Gastrocnemius medialis (tissue), 4 donors: ENCODE measurements at regions not wholly inside any gene's neighbourhood (a gene's known extent, or its start where the extent isn't known, plus 50 kb on each side); places are given as distances from the start of the nearest gene placed in this dataset.

ENCODE experiments used
- POLR2A ChIP-seq, 2 donors: fragments of 450-650 bp; IDR thresholded peaks; one replicate each; pipeline ENCODE4 v1.6.1; 2017; ENCODE audit warnings: antibody characterized with exemption in 2 of 2, mild to moderate bottlenecking in 2 of 2, moderate library complexity in 2 of 2
- TF ChIP-seq, protein P1 (sequence below), 5 experiments: fragments of 450-650 bp in 3 of 5; fragments of 200-600 bp in 2 of 5; sonication (generic) in 2 of 5; IDR thresholded peaks in 4 of 5; conservative IDR thresholded peaks in 1 of 5; 1 replicate in 4 of 5; 2 replicates in 1 of 5; pipeline ENCODE4 v1.5.1; 2016 to 2019; ENCODE audit warnings: antibody characterized with exemption in 5 of 5, mild to moderate bottlenecking in 3 of 5, moderate library complexity in 3 of 5

DNA sequence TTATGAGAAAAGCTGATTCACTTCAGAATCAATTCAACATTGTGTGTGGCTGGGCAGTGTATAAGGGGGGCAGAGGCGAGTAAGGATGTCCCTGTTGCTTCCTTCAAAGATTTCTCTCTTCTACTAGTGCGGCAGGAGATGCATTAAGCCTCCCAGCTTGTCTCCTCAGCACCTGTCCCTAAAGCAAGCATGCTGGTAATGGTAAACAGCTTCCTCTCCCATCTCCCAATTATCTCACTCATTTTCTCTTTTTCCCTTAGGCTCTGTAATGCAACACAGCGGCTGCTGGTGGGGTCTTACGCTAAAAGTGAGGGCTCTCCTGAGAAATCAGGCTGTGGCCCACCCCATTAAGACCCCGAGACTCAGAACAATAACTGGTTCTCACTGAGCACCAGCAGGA, 306.4 kb upstream of the ROPN1 start:
- TF ChIP-seq, protein P1, sequence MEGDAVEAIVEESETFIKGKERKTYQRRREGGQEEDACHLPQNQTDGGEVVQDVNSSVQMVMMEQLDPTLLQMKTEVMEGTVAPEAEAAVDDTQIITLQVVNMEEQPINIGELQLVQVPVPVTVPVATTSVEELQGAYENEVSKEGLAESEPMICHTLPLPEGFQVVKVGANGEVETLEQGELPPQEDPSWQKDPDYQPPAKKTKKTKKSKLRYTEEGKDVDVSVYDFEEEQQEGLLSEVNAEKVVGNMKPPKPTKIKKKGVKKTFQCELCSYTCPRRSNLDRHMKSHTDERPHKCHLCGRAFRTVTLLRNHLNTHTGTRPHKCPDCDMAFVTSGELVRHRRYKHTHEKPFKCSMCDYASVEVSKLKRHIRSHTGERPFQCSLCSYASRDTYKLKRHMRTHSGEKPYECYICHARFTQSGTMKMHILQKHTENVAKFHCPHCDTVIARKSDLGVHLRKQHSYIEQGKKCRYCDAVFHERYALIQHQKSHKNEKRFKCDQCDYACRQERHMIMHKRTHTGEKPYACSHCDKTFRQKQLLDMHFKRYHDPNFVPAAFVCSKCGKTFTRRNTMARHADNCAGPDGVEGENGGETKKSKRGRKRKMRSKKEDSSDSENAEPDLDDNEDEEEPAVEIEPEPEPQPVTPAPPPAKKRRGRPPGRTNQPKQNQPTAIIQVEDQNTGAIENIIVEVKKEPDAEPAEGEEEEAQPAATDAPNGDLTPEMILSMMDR (IDR thresholded peaks at IDR 0.05 in 4 of 5, conservative IDR thresholded peaks at IDR 0.05 in 1 of 5): no peak
- no peak for TF ChIP-seq POLR2A (IDR thresholded peaks at IDR 0.05)
